PC-9 (cell line): ENCODE measurements at regions not wholly inside any gene's neighbourhood (a gene's known extent, or its start where the extent isn't known, plus 50 kb on each side); places are given as distances from the start of the nearest gene placed in this dataset.

Experiments
- BruUV-seq: library from RNA; stranded (reverse); fragments of 400-500 nt; replicated peaks from 2 replicates; lab custom pipeline; 2021; lab: Mats Ljungman, UMichigan
- CTCF ChIA-PET: fragments of 300-600 bp; sonication (Branson Sonifier 250); formaldehyde crosslinking; loops from one replicate; lab custom pipeline; 2022; ENCODE audit warnings: antibody characterized with exemption; lab: Charles Lee
- POLR2A ChIA-PET: fragments of 300-600 bp; sonication (Branson Sonifier 250); formaldehyde crosslinking; loops from one replicate; lab custom pipeline; 2022; ENCODE audit warnings: antibody characterized with exemption; ENCODE audit not compliant: unreplicated experiment; lab: Charles Lee
- DNase-seq, 2 experiments: peaks; one replicate each; pipeline versions ENCODE4 v3.0.0 to v3.0.0-alpha.2; 2015 to 2022; ENCODE audit warnings: mixed read lengths in 1 of 2
- H2AFZ ChIP-seq: fragments of 200-600 bp; sonication (generic); 2 replicates; pipeline ENCODE4 v1.8.1; 2017; ENCODE audit warnings: antibody characterized with exemption
- H3F3A ChIP-seq: fragments of 200-600 bp; sonication (generic); 2 replicates; pipeline ENCODE4 v1.8.1; 2017; ENCODE audit warnings: antibody characterized with exemption, mild to moderate bottlenecking, low read depth; ENCODE audit not compliant: insufficient read depth
- H3K27ac ChIP-seq: fragments of 200-600 bp; sonication (generic); 2 replicates; pipeline ENCODE4 v1.6.1; 2016; ENCODE audit warnings: mixed run types
- H3K27me3 ChIP-seq: fragments of 200-600 bp; sonication (generic); 2 replicates; pipeline ENCODE4 v1.6.1; 2016; ENCODE audit warnings: low read depth, mixed run types; ENCODE audit not compliant: insufficient read depth
- H3K36me3 ChIP-seq: fragments of 200-600 bp; sonication (generic); 2 replicates; pipeline ENCODE4 v1.6.1; 2016; ENCODE audit warnings: low read depth, mixed run types
- H3K4me1 ChIP-seq: fragments of 200-600 bp; sonication (generic); replicated peaks from 2 replicates; pipeline ENCODE4 v1.6.1; 2016; ENCODE audit warnings: mixed run types; ENCODE audit not compliant: insufficient read depth
- H3K4me2 ChIP-seq: fragments of 200-600 bp; sonication (generic); 2 replicates; pipeline ENCODE4 v1.6.1; 2017; ENCODE audit warnings: mixed run types
- H3K4me3 ChIP-seq: fragments of 200-600 bp; sonication (generic); 2 replicates; pipeline ENCODE4 v1.6.1; 2016; ENCODE audit warnings: mixed run types
- H3K79me2 ChIP-seq: fragments of 200-600 bp; sonication (generic); 2 replicates; pipeline ENCODE4 v1.6.1; 2017; ENCODE audit warnings: low read depth, mixed run types
- H3K9me2 ChIP-seq: fragments of 200-600 bp; sonication (generic); 2 replicates; pipeline ENCODE4 v1.8.1; 2017; ENCODE audit warnings: mild to moderate bottlenecking; ENCODE audit not compliant: insufficient read depth
- H3K9me3 ChIP-seq: fragments of 200-600 bp; sonication (generic); 2 replicates; pipeline ENCODE4 v1.8.1; 2016; ENCODE audit warnings: low read depth; ENCODE audit not compliant: insufficient read depth
- H4K20me1 ChIP-seq: fragments of 200-600 bp; sonication (generic); 2 replicates; pipeline ENCODE4 v1.8.1; 2017; ENCODE audit not compliant: insufficient read depth
- CTCF ChIP-seq: fragments of 200-600 bp; sonication (generic); conservative IDR thresholded peaks from 2 replicates; pipeline ENCODE4 v1.6.1; 2017; ENCODE audit warnings: mixed run types, antibody characterized with exemption, mild to moderate bottlenecking, moderate library complexity
- EZH2 ChIP-seq: fragments of 200-600 bp; sonication (generic); IDR thresholded peaks from 2 replicates; pipeline ENCODE4 v1.8.0; 2017; ENCODE audit warnings: antibody characterized with exemption, low read depth
- intact Hi-C: fragments of 100-400 bp; cut with micrococcal nuclease; formaldehyde crosslinking; loops from one replicate; pipeline ENCODE4 v1.10.0; 2022; ENCODE audit not compliant: unreplicated experiment

- TF ChIP-seq CTCF (no peak), EZH2 (no peak)
- CTCF ChIA-PET, result no interaction called here
- H3K27me3 ChIP-seq, result peaks cover 15% of the 10 kb centered on the region; the same call in 1 of the 2 replicates
- H3K4me3 ChIP-seq, result no peak overlapping the region
- H2AFZ ChIP-seq, result no peak overlapping the region
- BruUV-seq, result no TSS peak
- H3K4me1 ChIP-seq, result no peaks in the 10 kb centered on the region
- H3K4me2 ChIP-seq, result no peak overlapping the region
- DNase-seq, result no peak
- no peak overlapping the region for H3K27ac ChIP-seq
- H3K9me2 ChIP-seq, result no peaks in the 10 kb centered on the region
- intact Hi-C loops, result no loop called here
- H3K9me3 ChIP-seq, result no peaks in the 10 kb centered on the region
- H3K36me3 ChIP-seq, result no peaks in the 10 kb centered on the region
- no peaks in the 10 kb centered on the region for H3F3A ChIP-seq
- H4K20me1 ChIP-seq, result 0 out of 2 replicates have a peak, but pooled peaks cover 4% of the 10 kb centered on the region
- POLR2A ChIA-PET, result no interaction called here
- H3K79me2 ChIP-seq, result no peaks in the 10 kb centered on the region
Observed at GRCh38 chr9:85408494-85408893, 333.3 kb downstream of the AGTPBP1 start.

GRCh38 chr9:85405566-85405950, 336.2 kb downstream of the AGTPBP1 start:
- Histone ChIP-seq H3K4me1 (no peaks in the 10 kb centered on the region), H3K36me3 (no peaks in the 10 kb centered on the region), H2AFZ (no peak overlapping the region), H3K4me2 (no peak overlapping the region), H3K79me2 (no peaks in the 10 kb centered on the region), H3K9me2 (no peaks in the 10 kb centered on the region), H4K20me1 (no peaks in the 10 kb centered on the region), H3K9me3 (no peaks in the 10 kb centered on the region), H3K27ac (no peak overlapping the region), H3K27me3 (peaks cover 35% of the 10 kb centered on the region; the same call in 1 of the 2 replicates), H3K4me3 (no peak overlapping the region), H3F3A (no peaks in the 10 kb centered on the region)
- POLR2A ChIA-PET, result no interaction called here
- DNase-seq, result no peak
- intact Hi-C loops, result no loop called here
- CTCF ChIA-PET, result no interaction called here
- BruUV-seq, result no TSS peak
- TF ChIP-seq EZH2, result no peak

GRCh38 chr9:85404911-85405565, 336.7 kb downstream of the AGTPBP1 start:
- Histone ChIP-seq H2AFZ (no peak overlapping the region), H3K27me3 (peaks cover 35% of the 10 kb centered on the region; the same call in 1 of the 2 replicates), H3K9me2 (no peaks in the 10 kb centered on the region), H4K20me1 (no peaks in the 10 kb centered on the region), H3K4me1 (no peaks in the 10 kb centered on the region), H3K4me2 (no peak overlapping the region), H3K36me3 (no peaks in the 10 kb centered on the region), H3K4me3 (no peak overlapping the region), H3K9me3 (no peaks in the 10 kb centered on the region), H3F3A (no peaks in the 10 kb centered on the region), H3K27ac (no peak overlapping the region), H3K79me2 (no peaks in the 10 kb centered on the region)
- BruUV-seq, result no TSS peak
- TF ChIP-seq EZH2 (no peak), CTCF (no peak)
- ChIA-PET POLR2A (no interaction called here), CTCF (no interaction called here)
- DNase-seq, result no peak
- intact Hi-C loops, result no loop called here

- no peak for DNase-seq
- Histone ChIP-seq H3K27me3 (peaks cover 26% of the 10 kb centered on the region; the same call in 1 of the 2 replicates), H3K79me2 (no peaks in the 10 kb centered on the region), H3K27ac (no peak overlapping the region), H2AFZ (no peak overlapping the region), H3K4me3 (no peak overlapping the region), H3K4me2 (no peak overlapping the region), H4K20me1 (no peaks in the 10 kb centered on the region), H3F3A (no peaks in the 10 kb centered on the region), H3K9me3 (no peaks in the 10 kb centered on the region), H3K9me2 (no peaks in the 10 kb centered on the region), H3K36me3 (no peaks in the 10 kb centered on the region), H3K4me1 (no peaks in the 10 kb centered on the region)
- ChIA-PET CTCF (no interaction called here), POLR2A (no interaction called here)
- no TSS peak for BruUV-seq
- TF ChIP-seq EZH2 (no peak), CTCF (no peak)
- intact Hi-C loops, result no loop called here
Observed at GRCh38 chr9:85402551-85402950, 339.2 kb downstream of the AGTPBP1 start.
